Fibroblast of skin of right quadriceps (primary cell): ENCODE measurements at regions not wholly inside any gene's neighbourhood (a gene's known extent, or its start where the extent isn't known, plus 50 kb on each side); places are given as distances from the start of the nearest gene placed in this dataset.
"Not testable (repeated sequence)": the region's sequence is repeated elsewhere in the genome, so short reads cannot be mapped to it uniquely, and the experiment has no call there.

Source experiments
- DNase-seq: peaks from one replicate; pipeline ENCODE4 v3.0.0-alpha.2; 2013

- DNase-seq = no peak
Measured at GRCh38 chr3:78090382-78090781, 1050.5 kb downstream of the ROBO2 start.

DNA sequence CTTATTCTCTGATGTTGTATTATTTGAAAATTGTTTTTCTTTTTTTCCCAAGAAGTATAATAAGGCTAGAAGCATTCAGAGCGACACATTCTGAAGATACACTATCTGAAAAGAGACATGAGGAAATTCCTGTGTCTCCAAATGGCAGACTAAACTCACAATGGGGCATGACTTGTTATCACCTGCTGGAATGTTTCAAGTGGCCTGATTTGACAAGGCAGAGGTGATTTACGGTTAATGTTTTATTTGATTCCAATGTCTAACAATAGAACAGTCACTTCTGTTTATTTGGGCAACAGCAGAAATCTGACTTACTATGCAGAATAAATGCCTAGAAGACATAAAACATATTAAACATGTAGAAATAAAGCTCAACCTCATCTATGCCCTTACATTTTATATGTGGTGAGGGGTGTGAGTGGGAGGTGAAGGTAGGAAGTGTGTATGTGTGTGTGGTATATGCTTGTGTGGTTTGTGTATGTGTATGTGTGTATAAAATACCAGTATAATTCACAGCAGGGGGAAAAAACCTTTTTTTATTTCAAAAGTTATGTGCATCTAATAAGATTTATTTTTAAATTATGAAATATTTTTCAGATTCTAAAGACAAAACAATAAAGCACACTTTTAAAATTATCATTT is 1051.7 kb downstream of the ROBO2 start:
- no peak for DNase-seq

- peak; percentile 36 for DNase-seq
Measured at GRCh38 chr3:78092574-78092973, 1052.7 kb downstream of the ROBO2 start.

DNA sequence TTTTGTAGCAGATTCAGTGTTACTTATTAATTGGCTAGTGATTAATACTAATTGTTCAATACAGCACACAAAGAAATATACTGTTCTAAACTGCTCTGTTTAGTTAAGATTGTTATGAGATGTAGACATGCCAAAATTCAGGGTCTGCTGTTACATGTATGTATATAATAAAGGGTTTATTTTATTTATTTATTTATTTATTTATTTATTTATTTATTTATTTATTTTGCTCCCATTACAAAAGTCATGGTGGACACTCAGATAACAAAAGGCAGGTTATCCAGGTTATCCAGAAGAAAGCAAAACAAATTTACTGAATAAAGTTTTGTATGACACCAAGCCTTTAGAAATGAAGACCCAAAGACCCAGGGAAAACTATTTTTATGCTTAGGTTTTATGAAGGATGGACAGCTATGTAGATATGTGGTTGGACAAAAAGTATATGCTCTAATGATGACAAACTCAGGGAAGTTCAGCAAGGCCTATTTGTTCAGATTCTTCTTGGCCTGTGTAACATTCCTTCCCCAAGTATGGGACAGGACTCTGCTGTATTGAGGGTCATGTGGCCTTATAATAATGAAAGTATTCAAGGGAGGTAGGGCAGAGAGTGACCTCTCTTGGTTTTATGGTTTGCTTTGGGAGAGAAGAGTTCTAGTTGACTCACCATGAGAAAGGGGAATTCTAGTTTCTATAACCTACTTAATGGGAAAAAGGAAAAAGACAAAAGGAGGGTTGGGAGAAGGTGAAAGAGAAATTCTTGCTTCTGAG is 1056.8 kb downstream of the ROBO2 start:
- DNase-seq = peak; percentile 15

DNA sequence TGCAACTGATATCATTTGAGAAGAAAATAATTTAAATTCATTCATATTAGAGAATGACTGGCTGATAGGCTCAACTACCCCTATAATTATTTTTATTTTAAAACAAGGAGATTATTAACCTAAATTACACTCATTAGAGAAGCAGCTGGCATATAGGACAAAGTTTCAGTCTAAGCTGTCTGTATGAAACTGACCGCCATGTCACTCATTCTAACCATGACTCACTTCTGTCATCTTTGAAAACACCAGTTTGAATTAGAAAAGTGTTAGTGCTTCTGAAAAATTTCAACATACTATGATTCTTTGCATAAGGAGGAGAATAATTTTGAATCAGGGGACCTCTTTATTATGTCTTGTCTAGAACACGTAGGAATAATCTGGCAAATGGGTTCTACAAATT is 1058.5 kb downstream of the ROBO2 start:
- DNase-seq = no peak

DNA sequence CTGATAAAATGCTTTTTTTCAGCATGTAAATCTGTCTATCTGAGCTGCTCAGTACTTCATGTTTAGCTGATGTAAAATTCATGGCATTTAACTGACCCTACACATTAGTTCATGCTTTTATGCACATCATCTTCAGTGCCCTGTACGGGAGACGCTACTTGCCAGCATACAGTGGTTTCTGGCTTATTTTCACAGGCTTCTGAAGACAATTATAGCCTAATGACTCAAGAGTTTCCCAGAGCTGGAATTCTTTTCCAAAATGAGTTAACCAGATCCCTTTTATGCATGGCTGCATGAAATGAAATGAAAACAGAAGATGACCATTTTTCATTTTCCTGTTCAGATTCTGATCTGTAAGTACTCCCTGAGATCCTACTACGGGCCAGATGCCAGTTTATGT is 1061.5 kb downstream of the ROBO2 start:
- DNase-seq = peak; percentile 89

GRCh38 chr3:78108269-78108961 is 1068.5 kb downstream of the ROBO2 start:
- DNase-seq = not testable (repeated sequence)

- DNase-seq = no peak
Measured at GRCh38 chr3:78112291-78113010, 1072.6 kb downstream of the ROBO2 start.

- no peak for DNase-seq
Measured at GRCh38 chr3:78115983-78116382, 1076.1 kb downstream of the ROBO2 start.

DNA sequence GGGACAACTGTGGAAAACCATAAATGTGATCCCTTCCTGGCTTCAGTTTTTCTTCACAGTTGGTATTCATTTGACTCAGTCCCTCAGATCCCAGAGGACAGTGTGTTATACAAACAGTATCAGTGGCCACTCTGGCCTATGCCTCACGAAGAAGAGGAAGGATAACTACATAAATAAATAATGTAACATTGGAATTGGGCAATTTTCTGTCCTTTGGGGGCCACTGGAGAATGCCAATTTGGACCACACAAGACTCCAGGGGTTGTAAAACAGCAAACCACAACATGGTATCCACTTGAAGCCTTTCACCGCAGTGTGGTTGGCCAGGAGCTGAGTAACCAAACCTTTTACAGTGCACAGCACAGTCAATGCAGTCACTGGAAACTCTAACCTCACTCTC is 1077.0 kb downstream of the ROBO2 start:
- peak; percentile 69 for DNase-seq

DNA sequence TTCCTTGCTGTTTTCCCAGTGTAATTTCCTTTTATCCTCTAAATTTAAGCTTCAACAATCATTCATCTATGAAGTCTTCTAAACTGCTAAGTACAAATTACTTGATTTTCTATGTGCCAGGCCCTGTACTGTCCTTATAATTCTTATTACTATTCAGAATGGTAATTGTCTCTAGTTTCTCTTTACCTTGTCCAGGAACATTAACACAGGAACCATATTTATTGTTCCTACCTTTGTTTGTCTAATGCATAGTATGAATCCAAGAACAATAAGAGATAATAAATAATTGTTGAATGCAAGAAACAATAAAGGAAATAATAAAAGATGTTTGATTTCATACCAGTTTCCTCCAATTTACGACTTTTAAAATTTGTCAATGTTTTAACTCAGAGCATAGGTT is 1083.2 kb downstream of the ROBO2 start:
- no peak for DNase-seq

GRCh38 chr3:78129707-78130106 is 1089.8 kb downstream of the ROBO2 start:
- no peak for DNase-seq

DNA sequence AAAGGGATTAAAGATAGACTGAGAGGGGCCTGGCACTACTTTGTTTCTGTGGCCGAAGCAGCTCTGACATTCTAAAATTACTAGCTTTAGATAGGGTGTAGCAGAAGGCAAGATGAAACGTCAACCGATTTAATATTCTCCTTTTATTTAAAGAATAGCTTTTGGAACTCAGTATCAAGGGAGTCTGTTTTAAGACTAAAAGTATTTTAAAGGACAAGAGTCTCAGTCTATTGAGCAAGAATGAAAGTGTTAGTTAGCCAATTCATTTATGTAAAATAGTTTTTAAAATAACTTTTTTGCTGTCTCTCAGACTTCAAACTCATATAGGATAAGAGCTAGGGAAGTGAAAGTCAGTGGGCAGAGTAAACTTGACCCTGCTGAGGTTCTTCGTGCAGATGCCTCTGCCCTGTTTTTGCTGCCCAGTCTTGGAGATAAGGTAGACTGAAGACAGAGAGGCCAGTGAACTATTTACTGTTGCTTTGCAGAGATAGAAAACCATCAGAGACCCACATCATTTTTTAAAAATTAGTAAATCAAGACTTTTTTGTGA is 1090.9 kb downstream of the ROBO2 start:
- no peak for DNase-seq

- no peak for DNase-seq
Measured at GRCh38 chr3:78134496-78134895, 1094.6 kb downstream of the ROBO2 start.

GRCh38 chr3:78139166-78139565 is 1099.3 kb downstream of the ROBO2 start:
- peak; percentile 72 for DNase-seq

- DNase-seq = no peak
Measured at GRCh38 chr3:78140274-78140673, 1100.4 kb downstream of the ROBO2 start.

DNA sequence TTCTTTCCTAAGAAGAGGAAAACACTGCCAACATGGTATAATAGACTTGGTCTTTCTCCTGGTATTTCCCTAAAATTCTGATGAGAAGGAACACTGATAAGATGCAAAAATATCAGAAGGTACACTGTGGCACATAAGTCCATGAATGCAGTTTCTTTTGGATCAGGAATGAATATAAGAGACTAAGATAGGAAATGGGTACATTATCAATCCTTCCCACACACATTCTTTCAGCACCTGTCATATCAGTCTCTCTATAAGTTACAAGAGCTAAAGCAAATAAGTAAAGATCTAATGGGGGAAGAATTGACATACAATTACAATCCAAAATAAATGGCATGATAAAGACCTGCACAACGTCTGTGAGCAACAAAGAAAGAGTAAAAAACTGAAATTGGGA is 1101.0 kb downstream of the ROBO2 start:
- DNase-seq = no peak

DNA sequence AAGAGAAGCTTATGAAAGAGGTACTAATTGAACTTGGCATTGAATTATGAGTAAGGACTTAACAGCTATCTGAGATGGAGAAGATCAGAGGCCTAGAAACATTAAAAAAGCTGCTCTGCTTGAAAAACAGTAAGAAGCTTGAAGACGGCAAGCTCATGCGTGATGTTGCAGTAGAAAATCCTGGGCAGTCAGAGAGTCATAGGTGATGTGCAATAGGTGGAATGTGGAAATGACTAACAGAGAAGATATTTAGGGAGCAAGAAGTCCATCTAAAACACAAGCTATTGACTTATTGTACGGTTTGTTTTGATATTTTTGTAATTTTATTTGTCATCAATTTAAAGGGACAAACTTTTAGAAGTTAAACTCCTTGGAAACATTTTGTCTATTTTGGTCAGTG is 1101.4 kb downstream of the ROBO2 start:
- peak; percentile 24 for DNase-seq

DNA sequence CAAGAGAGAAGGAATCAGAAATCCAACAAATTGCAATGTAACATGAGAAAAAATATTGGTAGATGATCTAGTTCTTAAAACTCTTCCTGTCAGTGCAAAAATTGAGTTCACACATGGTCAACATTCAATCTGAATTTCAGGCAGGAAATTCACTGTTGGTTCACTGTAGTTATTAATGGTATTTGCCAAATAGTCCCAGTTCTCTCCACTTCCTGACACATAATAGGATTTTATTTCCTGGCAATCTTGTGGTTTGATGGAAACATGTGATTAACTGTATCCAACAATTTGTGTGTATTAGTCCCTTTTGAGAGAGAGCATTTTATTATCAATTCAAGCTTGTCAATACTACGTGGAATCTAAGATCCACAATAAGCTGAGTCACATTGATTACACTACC is 1103.1 kb downstream of the ROBO2 start:
- DNase-seq = peak; percentile 40

DNA sequence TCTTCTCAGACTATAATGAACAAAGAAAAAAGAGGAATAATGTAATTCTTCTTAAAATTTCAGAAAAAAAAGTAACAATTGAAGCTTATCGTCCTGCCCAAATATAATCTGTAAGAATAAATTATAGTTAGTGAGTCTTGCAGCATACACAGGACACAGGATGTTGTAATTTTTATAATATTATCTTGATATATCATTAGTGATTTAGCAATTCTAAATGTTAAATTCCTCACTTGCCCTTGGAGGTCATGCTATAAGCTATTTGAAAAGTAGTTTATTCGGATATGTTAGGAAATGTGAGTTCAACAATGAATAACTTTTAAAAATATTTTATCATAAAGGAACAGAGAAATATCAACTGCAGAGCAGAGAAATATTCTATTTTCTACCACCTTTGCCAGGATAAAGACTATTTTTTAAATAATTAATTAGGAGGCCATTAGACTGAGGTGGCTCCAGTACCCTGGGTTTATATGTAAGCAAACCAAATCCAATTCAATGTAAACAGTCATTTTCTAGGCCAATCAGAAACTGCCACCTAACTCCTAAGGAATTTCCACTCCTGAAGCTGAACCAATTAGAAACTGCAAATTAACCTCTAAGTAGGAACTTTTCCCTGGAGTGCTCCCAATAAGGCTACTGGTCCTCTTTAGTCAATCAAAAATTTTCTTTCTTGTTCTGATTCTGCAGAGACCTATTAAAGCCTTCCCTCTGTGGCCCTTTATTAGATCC is 1109.3 kb downstream of the ROBO2 start:
- peak; percentile 14 for DNase-seq

DNA sequence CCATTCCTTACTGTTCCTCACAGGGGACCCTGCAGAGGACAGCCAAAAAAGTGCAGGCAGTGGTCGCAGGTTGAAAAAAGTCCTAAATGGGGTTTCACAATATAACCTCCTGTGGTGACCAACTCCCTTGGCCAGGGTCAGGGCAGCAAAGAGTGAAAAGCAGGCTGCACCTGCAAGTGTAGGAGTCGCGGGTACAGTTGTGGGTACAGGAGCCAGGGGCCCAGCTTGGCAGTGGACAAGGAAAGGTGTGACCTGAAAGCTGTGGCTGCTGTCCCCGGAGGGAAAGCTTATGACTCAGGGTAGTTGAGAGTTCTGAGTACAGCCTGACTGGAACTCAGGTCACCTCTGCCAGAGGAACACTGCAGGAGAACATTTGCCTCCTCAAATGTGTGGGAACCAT is 1114.1 kb downstream of the ROBO2 start:
- no peak for DNase-seq

- no peak for DNase-seq
Measured at GRCh38 chr3:78154521-78155186, 1114.8 kb downstream of the ROBO2 start.
